HG02943 (cell line): ENCODE measurements at regions not wholly inside any gene's neighbourhood (a gene's known extent, or its start where the extent isn't known, plus 50 kb on each side); places are given as distances from the start of the nearest gene placed in this dataset.
"Not testable (repeated sequence)": the region's sequence is repeated elsewhere in the genome, so short reads cannot be mapped to it uniquely, and the experiment has no call there.

Source experiments
- ATAC-seq: cut with Tn5 transposase; IDR thresholded peaks from one replicate; pipeline ENCODE4 v1.9.1; 2021; ENCODE audit warnings: mild to moderate bottlenecking, low read depth, moderate library complexity; ENCODE audit not compliant: unreplicated experiment

DNA sequence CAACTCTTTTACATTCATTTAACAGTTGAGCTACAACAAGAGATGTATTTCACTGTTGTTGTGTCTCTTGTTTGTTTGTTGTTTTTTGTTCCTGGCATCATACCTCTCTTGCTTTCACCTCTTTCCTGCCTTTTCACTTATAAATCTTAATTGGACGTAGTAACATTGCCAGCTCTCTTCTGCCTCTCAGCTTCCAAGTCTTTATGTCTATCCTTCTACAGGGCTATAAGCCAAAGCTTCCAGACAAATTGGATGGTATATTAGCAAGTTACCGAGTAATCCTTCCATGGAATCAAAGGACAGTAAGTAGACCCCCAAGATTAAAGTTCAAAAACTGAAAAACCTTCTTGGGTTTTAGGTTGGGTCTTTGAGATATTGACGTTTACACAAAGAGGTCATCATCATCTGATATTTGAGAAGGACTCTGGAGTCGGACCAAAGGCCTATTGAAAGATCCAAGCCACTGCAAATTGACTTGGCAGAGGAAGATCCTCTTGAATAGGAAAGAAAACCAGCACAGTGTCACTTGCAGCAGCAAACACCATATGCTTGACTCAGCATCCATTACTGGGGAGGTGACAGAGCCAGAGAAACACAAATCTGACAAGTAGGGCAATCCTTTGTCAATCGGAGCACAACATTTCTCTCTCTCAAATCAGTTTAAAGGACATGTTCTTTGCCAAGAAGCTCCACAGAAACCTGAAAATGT lies 648.5 kb upstream of the NR2F2 start:
- no peak for ATAC-seq

DNA sequence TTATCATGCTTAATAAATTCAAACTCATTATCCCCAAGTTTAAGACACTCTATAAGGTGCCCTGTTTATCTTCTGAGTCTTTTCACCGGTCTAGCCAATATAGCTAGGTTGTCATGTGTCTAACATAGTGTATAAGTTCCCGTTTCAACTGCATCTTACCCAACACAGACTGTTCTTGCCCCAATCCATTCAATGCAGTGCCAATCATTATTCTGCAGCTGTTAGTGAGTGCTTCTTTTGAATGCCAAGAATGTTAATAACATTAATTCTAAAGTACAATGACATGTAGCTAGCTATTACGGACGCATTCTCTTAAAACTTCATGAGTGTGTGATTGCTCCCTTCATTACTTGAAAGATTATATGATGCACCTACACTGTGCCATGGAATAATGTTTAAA lies 646.4 kb upstream of the NR2F2 start:
- no peak for ATAC-seq

DNA sequence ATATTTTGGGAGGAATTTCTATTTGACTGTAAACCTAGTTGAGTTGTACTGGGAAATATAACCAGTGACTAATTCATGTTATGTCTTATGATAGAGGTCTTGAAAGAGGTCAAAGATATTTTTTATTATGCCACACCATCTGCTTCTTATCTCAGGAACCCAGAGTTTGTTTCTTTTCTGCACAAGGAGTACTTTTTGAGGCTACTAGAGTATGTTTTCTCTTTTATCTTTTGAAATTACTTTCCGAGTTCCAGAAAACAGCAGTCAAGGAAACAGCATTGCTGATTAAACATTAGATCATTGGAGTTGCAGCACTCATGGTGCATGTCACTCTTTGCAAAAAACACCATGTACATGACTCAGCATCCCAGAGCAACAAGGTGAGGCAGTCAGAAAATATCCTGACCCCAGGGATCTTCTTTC lies 645.8 kb upstream of the NR2F2 start:
- ATAC-seq = no peak

DNA sequence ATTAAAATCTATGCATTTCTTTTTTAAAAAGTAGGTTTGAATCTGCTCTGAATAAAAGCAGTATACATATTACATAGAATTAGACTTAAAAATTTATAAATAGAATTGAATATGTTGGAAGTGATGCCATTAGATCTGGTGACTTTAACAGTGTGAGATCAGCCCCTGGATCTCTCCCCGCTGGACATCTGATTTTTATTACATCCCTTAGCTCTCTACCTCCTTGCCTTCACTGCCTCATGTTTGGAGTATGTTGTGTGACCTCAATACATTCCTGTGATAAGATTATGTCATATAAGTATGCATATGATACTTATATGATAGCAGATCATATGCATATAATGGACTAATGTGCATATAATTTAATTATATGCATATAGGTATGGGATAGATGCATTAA lies 643.4 kb upstream of the NR2F2 start:
- no peak for ATAC-seq

DNA sequence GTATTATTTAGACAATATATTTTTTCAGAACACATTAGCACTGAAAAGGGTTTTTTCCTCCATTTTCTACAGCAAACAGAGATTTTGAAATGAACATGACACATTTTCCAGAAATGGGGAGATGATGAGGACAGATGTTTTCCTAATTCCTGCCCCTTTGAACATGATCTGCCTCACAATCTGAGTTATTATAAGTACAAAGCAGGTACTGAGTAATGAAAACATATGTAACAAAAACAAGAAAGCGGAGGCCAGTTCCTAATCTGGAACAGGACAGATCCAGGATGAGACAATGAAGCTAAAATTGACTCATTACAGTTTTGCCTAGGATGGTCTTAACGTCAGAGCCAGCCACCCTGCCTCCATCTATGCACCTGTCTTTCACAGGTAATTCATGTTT lies 642.8 kb upstream of the NR2F2 start:
- no peak for ATAC-seq

- ATAC-seq = no peak
Observed at GRCh38 chr15:95690631-95691340, 639.7 kb upstream of the NR2F2 start.

DNA sequence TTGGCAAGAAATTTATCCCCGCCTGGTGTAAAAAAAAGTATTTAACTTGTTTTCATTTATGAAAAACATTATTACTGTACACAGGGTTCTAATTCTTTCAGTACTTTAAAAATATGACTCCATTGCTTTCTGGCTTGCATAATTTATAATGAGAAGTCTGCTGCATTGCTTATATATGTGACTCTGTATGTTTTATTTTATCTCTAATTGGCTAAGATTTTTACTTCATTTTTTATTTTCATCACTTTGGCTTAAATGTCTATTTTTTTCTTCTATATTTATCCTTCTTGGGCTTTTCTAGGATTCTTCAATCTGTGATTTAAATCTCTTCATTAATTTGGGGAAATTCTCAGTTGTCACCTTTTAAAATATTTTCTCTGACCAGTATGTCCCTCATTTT lies 636.6 kb upstream of the NR2F2 start:
- no peak for ATAC-seq

DNA sequence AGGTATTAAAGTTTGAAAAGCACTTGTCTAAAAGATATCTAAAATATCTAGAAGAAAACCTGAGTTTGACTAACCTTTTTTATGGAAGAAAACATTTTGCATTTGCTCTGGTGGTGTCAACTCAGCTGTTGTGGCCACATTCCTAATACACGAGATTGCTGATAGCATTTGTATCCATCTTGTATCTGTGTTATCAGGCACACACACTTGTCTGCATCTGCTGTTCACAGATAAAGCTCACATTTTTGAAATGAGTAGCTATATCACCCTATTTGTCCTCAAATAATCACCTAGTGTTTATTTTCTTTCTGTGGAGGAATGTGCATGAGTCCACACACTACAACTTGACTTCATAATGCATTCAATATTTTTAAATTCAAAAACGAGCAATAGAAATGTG lies 632.3 kb upstream of the NR2F2 start:
- no peak for ATAC-seq

- ATAC-seq = no peak
Observed at GRCh38 chr15:95698951-95699350, 631.5 kb upstream of the NR2F2 start.

DNA sequence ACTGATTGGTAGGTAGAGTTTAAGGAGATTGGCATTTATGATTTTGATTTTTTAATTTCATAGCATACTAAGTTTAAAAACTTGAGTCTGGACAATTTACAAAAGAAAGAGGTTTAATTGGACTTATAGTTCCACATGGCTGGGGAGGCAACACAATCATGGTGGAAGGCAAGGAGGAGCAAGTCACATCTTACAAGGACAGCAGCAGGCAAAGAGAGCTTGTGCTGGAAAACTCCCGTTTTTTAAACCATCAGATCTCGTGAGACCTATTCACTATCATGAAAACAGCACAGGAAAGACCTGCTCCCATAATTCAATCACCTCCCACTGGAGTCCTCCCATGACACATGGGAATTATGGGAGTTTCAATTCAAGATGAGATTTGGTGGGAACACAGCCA lies 630.9 kb upstream of the NR2F2 start:
- ATAC-seq = no peak

- ATAC-seq = not testable (repeated sequence)
Observed at GRCh38 chr15:95700692-95701091, 629.8 kb upstream of the NR2F2 start.

DNA sequence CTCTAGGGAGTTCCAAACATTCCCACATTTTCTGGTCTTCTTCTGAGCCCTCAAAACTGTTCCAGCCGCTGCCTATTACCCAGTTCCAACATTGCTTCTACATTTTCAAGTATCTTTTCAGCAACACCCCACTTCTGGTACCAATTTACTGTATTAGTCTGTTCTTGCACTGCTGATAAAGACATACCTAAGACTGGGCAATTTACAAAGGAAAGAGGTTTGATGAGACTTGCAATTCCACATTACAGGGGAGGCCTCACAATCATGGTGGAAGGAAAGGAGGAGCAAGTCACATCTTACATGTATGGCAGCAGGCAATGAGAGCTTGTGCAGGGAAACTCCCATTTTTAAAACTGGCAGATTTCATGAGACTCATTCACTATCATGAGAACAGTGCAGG lies 629.1 kb upstream of the NR2F2 start:
- ATAC-seq = no peak

GRCh38 chr15:95709959-95710695 lies 620.4 kb upstream of the NR2F2 start:
- ATAC-seq = no peak

DNA sequence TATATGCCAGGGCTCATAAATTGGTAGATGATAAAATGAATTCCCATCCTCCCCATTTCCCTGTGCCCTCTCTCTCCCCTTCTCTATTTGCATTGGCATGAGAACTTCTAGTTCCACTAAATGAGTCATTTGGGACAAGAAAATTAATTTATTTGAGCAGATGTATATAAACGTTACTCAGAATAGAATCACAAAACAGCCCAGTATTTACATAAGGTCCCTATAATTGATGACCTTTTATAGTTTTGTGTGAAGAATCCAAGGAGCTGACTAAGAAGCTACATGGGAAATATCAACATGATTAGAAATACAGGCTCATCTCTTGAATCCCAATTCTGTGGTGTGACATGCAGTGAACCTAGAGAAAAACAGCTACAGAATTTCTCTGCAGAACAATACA lies 617.7 kb upstream of the NR2F2 start:
- no peak for ATAC-seq

DNA sequence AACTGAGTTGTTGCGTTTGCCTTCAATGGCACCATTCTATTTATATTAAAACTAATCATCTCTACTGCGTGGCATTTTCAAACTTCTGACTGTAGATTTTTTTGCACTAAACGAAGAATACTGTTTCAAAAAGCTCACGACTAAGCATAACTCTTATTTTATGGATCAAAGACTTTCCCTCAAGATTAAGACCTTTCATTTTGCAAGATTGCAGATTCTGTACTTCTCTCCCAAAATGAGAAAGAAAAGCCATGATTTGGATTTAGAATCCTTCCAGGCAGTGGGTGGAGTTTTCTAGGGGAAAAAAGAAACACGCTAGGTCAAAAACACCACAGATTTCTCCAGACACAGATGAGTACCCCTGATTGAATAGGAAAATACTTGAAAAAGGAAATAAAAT lies 617.2 kb upstream of the NR2F2 start:
- no peak for ATAC-seq

DNA sequence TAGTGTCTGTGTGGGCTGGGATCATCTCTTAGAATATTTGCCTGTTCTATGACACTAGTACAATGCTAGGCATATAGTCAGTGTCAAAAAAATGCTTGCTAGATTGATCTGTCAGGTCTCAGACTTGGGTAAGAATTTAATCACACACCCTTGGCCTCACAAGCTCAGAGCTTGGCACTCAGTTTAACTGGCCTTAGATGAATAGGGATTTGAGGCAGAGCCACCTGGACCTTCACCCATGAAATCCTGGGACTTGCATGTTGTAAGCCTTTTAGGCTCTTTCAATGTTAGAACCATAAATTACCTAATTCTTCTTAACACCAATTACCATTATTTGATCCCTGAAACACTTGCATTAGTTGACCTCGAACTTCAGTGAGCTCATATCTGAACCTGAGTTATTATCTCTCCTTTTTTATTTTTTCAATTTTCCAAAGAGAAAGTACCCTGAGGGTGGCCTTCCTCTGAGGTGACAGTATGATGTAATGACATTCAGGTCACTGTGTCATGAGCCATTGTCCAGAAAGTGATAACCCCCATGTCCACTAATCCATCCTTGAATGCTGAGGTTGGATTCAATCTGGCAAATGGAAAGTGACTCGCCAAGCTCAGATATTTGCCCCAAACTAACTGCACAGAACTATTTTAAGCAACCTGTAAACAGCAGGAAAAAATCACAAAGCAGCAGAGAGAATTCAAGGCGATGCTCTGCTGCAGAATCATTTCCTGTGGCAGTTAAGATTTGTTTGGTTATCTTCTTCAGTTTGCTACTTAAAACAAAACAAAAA lies 615.2 kb upstream of the NR2F2 start:
- ATAC-seq = no peak

GRCh38 chr15:95715906-95716656 lies 614.4 kb upstream of the NR2F2 start:
- no peak for ATAC-seq

DNA sequence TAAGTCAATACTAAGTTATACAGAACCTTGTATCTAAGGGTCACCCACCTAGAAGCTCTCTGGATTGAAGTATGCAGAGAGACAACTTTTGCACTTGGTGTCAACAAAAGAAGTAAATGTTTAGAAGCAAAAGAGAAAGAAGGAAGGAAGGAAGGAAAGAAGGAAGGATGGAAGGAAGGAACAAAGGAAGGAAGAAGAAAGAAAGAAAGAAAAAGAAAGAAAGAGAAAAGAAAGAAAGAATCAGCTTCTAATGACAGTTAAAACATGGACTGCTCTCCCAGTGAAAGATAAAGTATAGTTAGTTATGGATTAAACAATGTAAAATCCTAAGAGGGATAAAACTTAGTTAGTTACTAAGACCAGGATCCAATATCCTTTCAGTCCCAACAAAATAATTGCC lies 613.8 kb upstream of the NR2F2 start:
- ATAC-seq = no peak

- no peak for ATAC-seq
Observed at GRCh38 chr15:95718441-95718840, 612.1 kb upstream of the NR2F2 start.
